ENCODE measurements at regions not wholly inside any gene's neighbourhood (a gene's known extent, or its start where the extent isn't known, plus 50 kb on each side); places are given as distances from the start of the nearest gene placed in this dataset.
"Not testable (repeated sequence)": the region's sequence is repeated elsewhere in the genome, so short reads cannot be mapped to it uniquely, and the experiment has no call there.

DNA sequence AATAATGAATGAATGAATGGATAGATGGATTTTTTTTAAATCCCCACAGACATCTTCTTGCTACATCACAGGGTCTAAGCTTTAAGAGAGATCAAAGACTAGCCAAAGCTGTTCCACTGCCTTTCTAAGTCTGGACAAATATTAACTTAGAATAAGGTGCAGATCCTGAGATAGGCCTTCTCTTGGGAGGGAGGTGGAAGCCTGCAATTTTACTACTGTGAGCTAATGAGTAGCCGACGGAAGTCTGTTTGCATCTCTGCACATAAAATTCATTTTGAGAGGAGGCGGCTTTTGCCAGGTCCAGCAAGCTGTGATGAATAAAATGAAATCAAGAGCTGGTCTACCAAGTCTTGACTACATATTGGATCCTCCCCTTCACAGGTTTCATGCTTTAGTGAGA lies 484.9 kb downstream of the TMEM38B start:
- H3K9ac ChIP-seq (ENCODE audit: low read length): no peak overlapping the region
- no peaks in the 10 kb centered on the region for H4K20me1 ChIP-seq (ENCODE audit: insufficient read depth)
- TF ChIP-seq EZH2 (IDR thresholded peaks at IDR 0.05; ENCODE audit: borderline replicate concordance, insufficient read depth, low read length, poor library complexity, severe bottlenecking) (no peak), MXI1 (conservative IDR thresholded peaks at IDR 0.05; ENCODE audit: poor library complexity, severe bottlenecking) (no peak), SMC3 (conservative IDR thresholded peaks at IDR 0.05; ENCODE audit: poor library complexity) (no peak), TAF1 (IDR thresholded peaks at IDR 0.05; ENCODE audit: low read depth) (no peak), EP300 (conservative IDR thresholded peaks at IDR 0.05; ENCODE audit: poor library complexity, severe bottlenecking) (no peak), RAD21 (conservative IDR thresholded peaks at IDR 0.05) (no peak), POLR2AphosphoS5 (IDR thresholded peaks at IDR 0.05) (no peak)
- TF ChIP-seq, protein P1, sequence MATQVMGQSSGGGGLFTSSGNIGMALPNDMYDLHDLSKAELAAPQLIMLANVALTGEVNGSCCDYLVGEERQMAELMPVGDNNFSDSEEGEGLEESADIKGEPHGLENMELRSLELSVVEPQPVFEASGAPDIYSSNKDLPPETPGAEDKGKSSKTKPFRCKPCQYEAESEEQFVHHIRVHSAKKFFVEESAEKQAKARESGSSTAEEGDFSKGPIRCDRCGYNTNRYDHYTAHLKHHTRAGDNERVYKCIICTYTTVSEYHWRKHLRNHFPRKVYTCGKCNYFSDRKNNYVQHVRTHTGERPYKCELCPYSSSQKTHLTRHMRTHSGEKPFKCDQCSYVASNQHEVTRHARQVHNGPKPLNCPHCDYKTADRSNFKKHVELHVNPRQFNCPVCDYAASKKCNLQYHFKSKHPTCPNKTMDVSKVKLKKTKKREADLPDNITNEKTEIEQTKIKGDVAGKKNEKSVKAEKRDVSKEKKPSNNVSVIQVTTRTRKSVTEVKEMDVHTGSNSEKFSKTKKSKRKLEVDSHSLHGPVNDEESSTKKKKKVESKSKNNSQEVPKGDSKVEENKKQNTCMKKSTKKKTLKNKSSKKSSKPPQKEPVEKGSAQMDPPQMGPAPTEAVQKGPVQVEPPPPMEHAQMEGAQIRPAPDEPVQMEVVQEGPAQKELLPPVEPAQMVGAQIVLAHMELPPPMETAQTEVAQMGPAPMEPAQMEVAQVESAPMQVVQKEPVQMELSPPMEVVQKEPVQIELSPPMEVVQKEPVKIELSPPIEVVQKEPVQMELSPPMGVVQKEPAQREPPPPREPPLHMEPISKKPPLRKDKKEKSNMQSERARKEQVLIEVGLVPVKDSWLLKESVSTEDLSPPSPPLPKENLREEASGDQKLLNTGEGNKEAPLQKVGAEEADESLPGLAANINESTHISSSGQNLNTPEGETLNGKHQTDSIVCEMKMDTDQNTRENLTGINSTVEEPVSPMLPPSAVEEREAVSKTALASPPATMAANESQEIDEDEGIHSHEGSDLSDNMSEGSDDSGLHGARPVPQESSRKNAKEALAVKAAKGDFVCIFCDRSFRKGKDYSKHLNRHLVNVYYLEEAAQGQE (IDR thresholded peaks at IDR 0.05; ENCODE audit: borderline replicate concordance): no peak
- TF ChIP-seq, protein P2, sequence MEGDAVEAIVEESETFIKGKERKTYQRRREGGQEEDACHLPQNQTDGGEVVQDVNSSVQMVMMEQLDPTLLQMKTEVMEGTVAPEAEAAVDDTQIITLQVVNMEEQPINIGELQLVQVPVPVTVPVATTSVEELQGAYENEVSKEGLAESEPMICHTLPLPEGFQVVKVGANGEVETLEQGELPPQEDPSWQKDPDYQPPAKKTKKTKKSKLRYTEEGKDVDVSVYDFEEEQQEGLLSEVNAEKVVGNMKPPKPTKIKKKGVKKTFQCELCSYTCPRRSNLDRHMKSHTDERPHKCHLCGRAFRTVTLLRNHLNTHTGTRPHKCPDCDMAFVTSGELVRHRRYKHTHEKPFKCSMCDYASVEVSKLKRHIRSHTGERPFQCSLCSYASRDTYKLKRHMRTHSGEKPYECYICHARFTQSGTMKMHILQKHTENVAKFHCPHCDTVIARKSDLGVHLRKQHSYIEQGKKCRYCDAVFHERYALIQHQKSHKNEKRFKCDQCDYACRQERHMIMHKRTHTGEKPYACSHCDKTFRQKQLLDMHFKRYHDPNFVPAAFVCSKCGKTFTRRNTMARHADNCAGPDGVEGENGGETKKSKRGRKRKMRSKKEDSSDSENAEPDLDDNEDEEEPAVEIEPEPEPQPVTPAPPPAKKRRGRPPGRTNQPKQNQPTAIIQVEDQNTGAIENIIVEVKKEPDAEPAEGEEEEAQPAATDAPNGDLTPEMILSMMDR (IDR thresholded peaks at IDR 0.05; ENCODE audit: poor library complexity, severe bottlenecking): no peak

DNA sequence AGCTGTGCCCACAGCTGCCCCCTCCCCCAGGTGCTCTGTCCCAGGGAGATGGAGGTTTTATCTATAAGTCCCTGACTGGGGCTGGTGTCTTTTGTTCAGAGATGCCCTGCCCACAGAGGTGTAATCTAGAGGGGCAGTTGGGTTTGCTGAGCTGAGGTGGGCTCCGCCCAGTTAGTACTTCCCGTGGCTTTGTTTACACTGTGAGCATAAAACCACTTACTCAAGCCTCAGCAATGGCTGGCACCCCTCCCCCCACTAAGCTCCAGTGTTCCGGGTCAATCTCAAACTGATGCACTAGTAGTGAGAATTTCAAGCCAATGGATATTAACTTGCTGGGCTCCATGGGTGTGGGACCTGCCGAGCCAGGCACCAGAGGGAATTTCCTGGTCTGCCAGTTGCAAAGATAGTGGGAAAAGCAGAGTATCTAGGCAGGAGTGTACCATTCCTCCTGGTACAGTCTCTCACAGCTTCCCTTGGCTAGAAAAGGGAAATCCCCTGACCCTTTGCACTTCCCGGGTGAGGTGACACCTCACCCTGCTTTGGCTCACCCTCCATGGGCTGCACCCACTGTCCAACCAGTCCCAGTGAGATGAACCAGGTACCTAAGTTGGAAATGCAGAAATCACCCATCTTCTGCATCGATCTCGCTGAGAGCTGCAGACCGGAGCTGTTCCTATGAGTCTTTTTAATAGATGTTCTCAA lies 509.6 kb downstream of the TMEM38B start:
- not testable (repeated sequence) for H3K27ac ChIP-seq (ENCODE audit: low read length); H3K36me3 ChIP-seq (ENCODE audit: insufficient read depth, low read length); H3K27me3 ChIP-seq (ENCODE audit: insufficient read depth, low read depth, low read length); H3K4me2 ChIP-seq (ENCODE audit: low read length); H4K20me1 ChIP-seq (ENCODE audit: insufficient read depth); H3K9ac ChIP-seq (ENCODE audit: low read length); H3F3A ChIP-seq (ENCODE audit: insufficient read depth, low read length, poor library complexity, severe bottlenecking); H2AFZ ChIP-seq (ENCODE audit: low read depth, low read length); H3K9me3 ChIP-seq (ENCODE audit: low read length); H3K4me3 ChIP-seq (ENCODE audit: low read length); H3K79me2 ChIP-seq (replicated peaks; ENCODE audit: insufficient read depth, low read length); H3K9me2 ChIP-seq (ENCODE audit: insufficient read depth, low read length)

More for the DNA sequence above, 484.9 kb downstream of the TMEM38B start:
- Histone ChIP-seq H3K27me3 (ENCODE audit: insufficient read depth, low read depth, low read length) (no peaks in the 10 kb centered on the region), H3K4me3 (ENCODE audit: low read length) (no peak overlapping the region), H3F3A (ENCODE audit: insufficient read depth, low read length, poor library complexity, severe bottlenecking) (no peaks in the 10 kb centered on the region), H3K36me3 (ENCODE audit: insufficient read depth, low read length) (no peaks in the 10 kb centered on the region), H3K27ac (ENCODE audit: low read length) (no peak overlapping the region), H2AFZ (ENCODE audit: low read depth, low read length) (no peak overlapping the region), H3K9me2 (ENCODE audit: insufficient read depth, low read length) (no peaks in the 10 kb centered on the region), H3K79me2 (replicated peaks; ENCODE audit: insufficient read depth, low read length) (no peaks in the 10 kb centered on the region), H3K4me2 (ENCODE audit: low read length) (no peak overlapping the region), H3K9me3 (ENCODE audit: low read length) (no peaks in the 10 kb centered on the region)

All from neural cell (in vitro differentiated cells).